GM12874 (cell line): ENCODE measurements at regions not wholly inside any gene's neighbourhood (a gene's known extent, or its start where the extent isn't known, plus 50 kb on each side); places are given as distances from the start of the nearest gene placed in this dataset.

Source experiments
- CTCF ChIP-seq: IDR thresholded peaks from 2 replicates; pipeline ENCODE4 v1.5.1; 2011; ENCODE audit warnings: low read depth, mild to moderate bottlenecking, control low read depth, low read length, moderate library complexity; ENCODE audit not compliant: insufficient read depth

GRCh38 chr6:164167873-164168405, 753.4 kb downstream of the QKI start:
- TF ChIP-seq CTCF = no peak

DNA sequence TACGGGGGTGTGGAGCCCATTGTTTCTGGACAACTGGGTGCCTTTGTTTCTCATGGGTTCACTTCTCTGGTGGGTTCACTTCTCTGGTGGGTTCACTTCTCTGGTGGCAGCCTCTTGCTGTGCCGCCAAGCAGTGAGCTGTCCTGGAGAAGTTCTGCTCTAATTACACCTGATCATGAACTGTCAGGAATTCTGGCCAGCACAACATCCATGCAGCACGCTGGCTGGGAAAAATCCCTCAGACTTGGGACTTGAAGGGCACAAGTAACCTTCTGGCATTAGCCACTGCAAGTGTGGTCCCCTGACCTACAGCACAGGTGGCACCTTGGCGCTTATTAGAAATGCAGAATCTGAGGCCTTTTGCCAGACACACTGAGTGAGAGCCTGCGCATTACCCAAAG, 752.5 kb downstream of the QKI start:
- no peak for TF ChIP-seq CTCF

GRCh38 chr6:164166515-164166914, 752.0 kb downstream of the QKI start:
- no peak for TF ChIP-seq CTCF

DNA sequence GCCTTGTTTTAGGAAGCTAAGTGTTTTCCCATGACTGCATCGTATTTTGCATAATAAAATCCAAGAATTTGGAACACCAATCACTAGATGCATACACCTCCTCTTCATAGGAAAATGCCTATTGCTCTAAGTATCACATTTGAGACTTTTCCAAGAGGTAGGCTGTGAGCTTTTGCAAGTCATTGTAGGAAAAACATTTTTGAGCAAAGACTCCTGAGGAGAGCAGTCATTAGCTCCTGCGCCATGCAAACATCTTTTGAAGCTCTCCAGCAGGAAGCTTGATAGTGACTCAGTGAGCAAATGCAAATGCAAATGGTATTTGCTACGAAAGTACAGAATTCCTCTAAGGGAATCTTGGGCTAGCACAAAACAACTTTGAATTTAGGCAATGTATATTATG, 750.4 kb downstream of the QKI start:
- TF ChIP-seq CTCF = no peak

DNA sequence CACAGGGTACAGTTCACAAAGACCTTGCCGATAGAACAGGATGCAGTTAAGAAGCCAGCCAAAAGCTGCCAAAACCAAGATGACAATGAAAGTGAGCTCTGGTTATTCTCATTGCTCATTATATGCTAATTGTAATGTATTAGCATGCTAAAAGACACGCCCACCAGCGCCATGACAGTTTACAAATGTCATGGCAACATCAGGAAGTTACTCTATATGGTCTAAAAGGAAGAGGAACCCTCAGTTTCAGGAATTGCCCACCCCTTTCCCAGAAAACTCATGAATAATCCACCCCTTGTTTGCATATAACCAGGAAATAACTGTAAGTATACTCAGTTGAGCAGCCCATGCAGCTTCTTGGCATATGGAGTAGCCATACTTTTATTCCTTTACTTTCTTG, 748.7 kb downstream of the QKI start:
- TF ChIP-seq CTCF = no peak

DNA sequence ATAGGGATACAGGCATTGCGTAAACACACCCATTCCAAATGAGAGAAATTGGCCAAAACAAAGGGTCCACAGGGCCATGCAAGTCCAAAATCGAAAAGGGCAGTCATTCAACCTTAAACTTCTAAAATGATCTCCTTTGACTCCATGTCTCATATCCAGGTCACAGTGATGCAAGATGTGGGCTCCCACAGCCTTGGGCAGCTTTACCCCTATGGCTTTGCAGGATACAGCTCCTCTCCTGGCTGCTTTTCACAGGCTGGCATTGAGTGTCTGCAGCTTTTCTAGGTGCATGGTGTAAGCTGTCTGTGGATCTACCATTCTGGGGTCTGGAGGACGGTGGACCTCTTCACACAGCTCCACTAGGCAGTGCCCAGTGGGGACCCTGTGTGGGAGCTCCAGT, 744.5 kb downstream of the QKI start:
- TF ChIP-seq CTCF = no peak

GRCh38 chr6:164154588-164154987, 740.1 kb downstream of the QKI start:
- TF ChIP-seq CTCF = no peak

DNA sequence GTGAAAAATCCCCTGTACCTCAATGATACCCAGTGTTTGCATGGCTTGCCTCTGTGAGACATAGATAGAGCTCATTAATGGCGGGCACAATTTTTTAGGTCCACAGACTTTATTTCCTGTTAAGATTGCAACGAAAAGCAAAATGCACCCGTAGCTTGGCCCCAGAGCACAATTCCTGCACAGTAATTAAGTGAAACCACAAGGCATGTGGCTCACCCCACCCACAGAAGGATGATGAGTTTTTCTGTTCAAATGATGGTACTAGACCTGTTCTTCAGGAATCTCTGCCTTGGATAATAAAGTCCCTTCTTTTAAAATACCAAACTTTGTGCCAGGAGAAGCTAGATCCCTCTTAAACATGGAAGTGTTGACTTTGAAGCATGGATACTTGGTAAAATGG, 738.1 kb downstream of the QKI start:
- no peak for TF ChIP-seq CTCF
